SJSA1 (cell line): ENCODE measurements at regions not wholly inside any gene's neighbourhood (a gene's known extent, or its start where the extent isn't known, plus 50 kb on each side); places are given as distances from the start of the nearest gene placed in this dataset.
"Not testable (repeated sequence)": the region's sequence is repeated elsewhere in the genome, so short reads cannot be mapped to it uniquely, and the experiment has no call there.

ENCODE experiments used
- DNase-seq, 2 experiments: peaks; one replicate each; pipeline ENCODE4 v3.0.0-alpha.2; 2015 to 2020; ENCODE audit warnings: low spot score in 2 of 2, low read depth in 1 of 2
- H3K27ac ChIP-seq: fragments of 250-450 bp; sonication (Bioruptor Pico); 2 replicates; pipeline ENCODE4 v1.5.1; 2020; ENCODE audit warnings: mild to moderate bottlenecking, moderate library complexity
- H3K27me3 ChIP-seq: fragments of 250-450 bp; sonication (Bioruptor Pico); replicated peaks from 2 replicates; pipeline ENCODE4 v1.5.1; 2020; ENCODE audit warnings: mild to moderate bottlenecking, moderate library complexity
- H3K36me3 ChIP-seq: fragments of 250-450 bp; sonication (Bioruptor Pico); 2 replicates; pipeline ENCODE4 v1.5.1; 2020; ENCODE audit warnings: mild to moderate bottlenecking
- H3K4me1 ChIP-seq: fragments of 250-450 bp; sonication (Bioruptor Pico); replicated peaks from 2 replicates; pipeline ENCODE4 v1.6.1; 2021; ENCODE audit warnings: mild to moderate bottlenecking
- H3K4me3 ChIP-seq: fragments of 250-450 bp; sonication (Bioruptor Pico); 2 replicates; pipeline ENCODE4 v1.5.1; 2020; ENCODE audit warnings: mild to moderate bottlenecking
- H3K9me3 ChIP-seq: fragments of 250-450 bp; sonication (Bioruptor Pico); replicated peaks from 2 replicates; pipeline ENCODE4 v1.5.1; 2020; ENCODE audit warnings: mild to moderate bottlenecking

- Histone ChIP-seq H3K36me3 (no peaks in the 10 kb centered on the region), H3K27me3 (no peaks in the 10 kb centered on the region; the same call in 1 of the 2 replicates), H3K4me3 (no peak overlapping the region), H3K27ac (no peak overlapping the region), H3K4me1 (no peaks in the 10 kb centered on the region), H3K9me3 (0 out of 2 replicates have a peak, but pooled peaks cover 3% of the 10 kb centered on the region)
- DNase-seq, result no peak
Observed at GRCh38 chr7:3117488-3118231, 74.0 kb upstream of the CARD11 start.

DNA sequence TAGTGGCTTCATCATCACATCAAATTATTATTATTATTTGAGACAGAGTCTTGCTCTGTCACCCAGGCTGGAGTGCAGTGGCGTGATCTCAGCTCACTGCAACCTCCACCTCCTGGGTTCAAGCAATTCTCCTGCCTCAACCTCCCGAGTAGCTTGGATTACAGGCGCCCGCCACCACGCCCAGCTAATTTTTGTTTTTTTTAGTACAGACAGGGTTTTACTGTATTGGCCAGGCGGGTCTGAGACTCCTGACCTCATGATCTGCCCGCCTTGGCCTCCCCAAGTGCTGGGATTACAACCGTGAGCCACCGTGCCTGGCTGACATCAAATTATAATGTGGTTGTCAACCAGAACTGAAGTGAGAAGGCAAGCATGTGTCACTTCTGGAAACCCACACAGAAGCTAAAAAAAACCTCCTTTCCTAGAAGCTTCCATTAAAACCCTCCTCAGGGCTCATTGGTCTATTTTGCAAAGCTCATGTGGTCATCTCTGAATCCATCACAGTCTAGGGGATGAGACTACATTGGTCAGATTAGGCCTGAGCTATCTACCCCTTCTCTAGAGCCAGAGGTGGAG, 75.8 kb upstream of the CARD11 start:
- H3K4me1 ChIP-seq, H3K4me3 ChIP-seq, H3K27ac ChIP-seq, H3K27me3 ChIP-seq, H3K36me3 ChIP-seq, H3K9me3 ChIP-seq, DNase-seq: not testable (repeated sequence)

DNA sequence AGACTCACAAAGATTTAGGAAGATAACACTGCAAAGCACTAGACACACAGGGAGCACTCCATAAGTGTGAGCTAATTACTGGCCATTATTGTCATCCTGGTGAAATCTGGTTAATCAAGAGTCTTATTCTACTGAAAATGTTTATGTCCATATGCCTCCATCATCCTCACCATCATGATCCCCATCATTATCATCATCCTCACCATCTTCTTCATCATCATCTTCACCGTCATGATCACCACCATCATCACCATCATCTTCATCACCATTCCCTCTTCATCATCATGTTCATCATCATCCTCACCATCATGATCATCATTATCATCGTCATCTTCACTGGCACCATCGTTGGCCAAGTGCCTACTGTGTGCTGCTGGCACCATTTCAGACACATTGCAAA, 76.3 kb upstream of the CARD11 start:
- no peak overlapping the region for H3K27ac ChIP-seq
- no peaks in the 10 kb centered on the region for H3K27me3 ChIP-seq
- H3K36me3 ChIP-seq, result no peaks in the 10 kb centered on the region
- no peaks in the 10 kb centered on the region for H3K4me1 ChIP-seq
- H3K9me3 ChIP-seq, result 0 out of 2 replicates have a peak, but pooled peaks cover 3% of the 10 kb centered on the region
- H3K4me3 ChIP-seq, result no peak overlapping the region
- no peak for DNase-seq

GRCh38 chr7:3120513-3120912, 76.8 kb upstream of the CARD11 start:
- 0 out of 2 replicates have a peak, but pooled peaks cover 3% of the 10 kb centered on the region for H3K9me3 ChIP-seq
- H3K27ac ChIP-seq, result no peak overlapping the region
- H3K4me3 ChIP-seq, result no peak overlapping the region
- no peak for DNase-seq
- no peaks in the 10 kb centered on the region for H3K4me1 ChIP-seq
- H3K36me3 ChIP-seq, result no peaks in the 10 kb centered on the region
- H3K27me3 ChIP-seq, result no peaks in the 10 kb centered on the region

DNA sequence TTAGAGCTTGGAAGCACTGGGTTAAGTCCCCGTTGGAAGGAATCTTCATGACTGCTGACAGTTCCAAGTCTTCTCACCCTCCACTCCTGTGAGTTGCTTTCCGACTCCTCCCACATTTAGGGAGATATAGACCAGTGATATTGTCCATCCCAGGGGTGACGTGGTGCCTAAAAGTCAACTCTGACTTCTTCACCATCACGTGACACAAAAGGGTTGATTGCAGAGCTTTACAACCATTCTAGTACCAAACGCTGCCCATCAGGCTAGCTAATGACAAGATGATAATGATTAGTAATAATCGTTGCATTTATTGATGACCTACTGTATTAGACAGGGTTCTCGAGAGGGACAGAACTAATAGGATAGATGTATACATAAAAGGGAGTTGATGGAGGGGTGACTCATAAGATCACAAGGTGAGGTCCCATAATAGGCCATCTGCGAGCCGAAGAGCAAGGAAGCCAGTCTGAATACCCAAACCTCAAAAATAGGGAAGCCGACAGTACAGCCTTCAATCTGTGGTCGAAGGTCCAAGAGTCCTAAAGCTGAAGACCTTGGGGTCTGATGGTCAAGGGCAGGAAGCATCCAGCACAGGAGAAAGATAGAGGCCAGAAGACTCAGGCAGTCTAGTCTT, 85.3 kb upstream of the CARD11 start:
- Histone ChIP-seq H3K27ac (no peak overlapping the region), H3K4me3 (no peak overlapping the region), H3K27me3 (no peaks in the 10 kb centered on the region), H3K36me3 (no peaks in the 10 kb centered on the region), H3K9me3 (no peaks in the 10 kb centered on the region; the same call in 1 of the 2 replicates), H3K4me1 (no peaks in the 10 kb centered on the region)
- DNase-seq, result no peak

DNA sequence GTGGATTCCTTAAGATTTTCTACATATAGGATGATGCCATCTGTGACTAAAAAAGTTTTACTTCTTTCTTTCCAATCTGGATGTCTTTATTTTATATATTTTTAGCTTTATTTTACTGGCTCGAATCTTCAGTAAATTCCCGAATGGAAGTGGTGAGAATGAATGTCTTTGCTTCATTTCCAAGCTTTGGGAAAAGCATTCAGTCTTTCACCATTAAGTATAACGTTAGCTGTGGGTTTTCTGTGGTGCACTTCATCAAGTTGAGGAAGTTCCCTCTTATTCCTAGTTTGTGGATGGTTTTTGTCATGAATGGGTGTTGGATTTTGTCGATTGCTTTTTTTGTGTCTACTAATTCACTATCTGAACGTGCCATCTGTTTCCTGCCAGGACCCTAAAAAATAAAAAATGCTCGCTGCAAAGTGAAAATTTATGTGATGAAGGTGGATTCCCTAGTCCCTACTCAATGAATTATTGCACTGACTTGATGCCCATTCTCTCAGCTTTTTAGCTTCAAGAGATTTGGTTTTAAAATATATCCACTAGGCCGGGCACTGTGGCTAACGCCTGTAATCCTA, 90.2 kb upstream of the CARD11 start:
- DNase-seq, result no peak
- Histone ChIP-seq H3K27ac (no peak overlapping the region), H3K36me3 (no peaks in the 10 kb centered on the region), H3K4me3 (no peak overlapping the region), H3K4me1 (0 out of 2 replicates have a peak, but pooled peaks cover 5% of the 10 kb centered on the region), H3K27me3 (no peaks in the 10 kb centered on the region), H3K9me3 (no peaks in the 10 kb centered on the region; the same call in 1 of the 2 replicates)

- no peak for DNase-seq
- Histone ChIP-seq H3K27me3 (no peaks in the 10 kb centered on the region), H3K27ac (no peak overlapping the region)
Observed at GRCh38 chr7:3134745-3135144, 91.1 kb upstream of the CARD11 start.

DNA sequence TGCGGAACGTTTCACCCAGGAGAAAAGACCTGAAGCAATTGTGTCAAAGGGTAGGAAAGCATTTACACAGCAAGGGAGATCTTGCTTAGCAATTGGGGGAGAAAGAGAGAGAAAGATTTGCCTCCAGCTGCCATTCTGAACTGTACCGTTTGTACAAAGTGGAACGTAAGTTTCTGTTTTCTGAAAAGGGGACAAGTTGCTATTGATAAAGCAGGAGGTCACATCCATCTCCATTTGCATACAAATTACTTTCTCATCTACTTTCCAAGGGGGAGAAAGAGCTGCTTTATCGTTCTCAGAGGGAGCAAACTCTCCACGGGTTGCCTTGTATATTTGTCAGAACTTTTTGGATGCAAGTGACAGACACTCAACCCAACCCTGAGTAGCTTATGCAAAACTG, 92.0 kb upstream of the CARD11 start:
- no peak for DNase-seq
- Histone ChIP-seq H3K4me1 (0 out of 2 replicates have a peak, but pooled peaks cover 5% of the 10 kb centered on the region), H3K27me3 (no peaks in the 10 kb centered on the region), H3K9me3 (no peaks in the 10 kb centered on the region; the same call in 1 of the 2 replicates), H3K36me3 (no peaks in the 10 kb centered on the region), H3K4me3 (no peak overlapping the region), H3K27ac (no peak overlapping the region)

More at GRCh38 chr7:3134745-3135144, 91.1 kb upstream of the CARD11 start:
- no peaks in the 10 kb centered on the region; the same call in 1 of the 2 replicates for H3K9me3 ChIP-seq
- no peaks in the 10 kb centered on the region for H3K36me3 ChIP-seq
- H3K4me1 ChIP-seq, result 0 out of 2 replicates have a peak, but pooled peaks cover 5% of the 10 kb centered on the region
- no peak overlapping the region for H3K4me3 ChIP-seq

DNA sequence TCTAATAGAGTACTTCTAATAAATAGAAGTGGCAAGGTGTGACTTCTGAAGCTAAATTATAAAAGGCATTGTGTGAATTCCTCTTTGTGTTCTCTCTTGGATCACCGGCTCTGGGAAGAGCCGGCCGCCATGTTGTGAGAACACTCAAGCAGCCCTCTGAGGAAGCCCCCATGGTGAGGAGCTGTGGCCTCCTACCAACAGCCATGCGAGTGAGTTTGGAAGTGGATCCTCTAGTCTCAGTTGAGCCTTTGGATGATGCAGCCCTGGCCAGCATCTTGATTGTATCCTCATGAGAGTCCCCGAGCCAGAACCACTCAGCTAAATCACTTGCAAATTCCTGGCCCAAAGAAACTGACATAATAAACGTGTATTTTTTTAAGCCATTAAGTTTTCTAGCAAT, 94.5 kb upstream of the CARD11 start:
- DNase-seq, result no peak
- H3K4me3 ChIP-seq, result no peak overlapping the region
- no peaks in the 10 kb centered on the region for H3K9me3 ChIP-seq
- H3K36me3 ChIP-seq, result no peaks in the 10 kb centered on the region
- no peaks in the 10 kb centered on the region for H3K27me3 ChIP-seq
- no peak overlapping the region for H3K27ac ChIP-seq
- 0 out of 2 replicates have a peak, but pooled peaks cover 5% of the 10 kb centered on the region for H3K4me1 ChIP-seq

DNA sequence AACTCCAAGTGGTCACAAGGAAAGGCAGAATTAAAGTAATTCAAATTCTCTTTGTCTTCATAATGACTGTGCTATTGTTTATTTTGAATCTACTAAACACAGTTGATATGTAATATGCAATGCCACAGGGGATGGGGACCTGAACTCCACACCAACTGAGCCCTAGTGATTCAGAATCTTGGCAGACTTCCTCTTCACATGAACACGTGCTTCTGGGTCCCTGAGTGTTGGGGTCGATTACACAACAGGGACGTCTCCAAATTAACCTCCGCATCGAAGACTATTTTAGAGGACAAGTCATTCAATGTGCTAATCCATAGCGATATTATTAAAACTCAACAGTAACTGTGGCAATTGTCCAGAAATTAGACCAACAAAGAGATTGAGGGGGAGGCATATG, 95.3 kb upstream of the CARD11 start:
- Histone ChIP-seq H3K36me3 (no peaks in the 10 kb centered on the region), H3K27me3 (no peaks in the 10 kb centered on the region), H3K9me3 (no peaks in the 10 kb centered on the region), H3K27ac (no peak overlapping the region), H3K4me1 (0 out of 2 replicates have a peak, but pooled peaks cover 5% of the 10 kb centered on the region), H3K4me3 (no peak overlapping the region)
- no peak for DNase-seq

GRCh38 chr7:3140834-3141233, 97.2 kb upstream of the CARD11 start:
- Histone ChIP-seq H3K4me3 (no peak overlapping the region), H3K9me3 (no peaks in the 10 kb centered on the region), H3K27ac (no peak overlapping the region), H3K4me1 (no peaks in the 10 kb centered on the region), H3K27me3 (no peaks in the 10 kb centered on the region), H3K36me3 (no peaks in the 10 kb centered on the region)
- no peak for DNase-seq

- no peak for DNase-seq
- Histone ChIP-seq H3K4me1 (no peaks in the 10 kb centered on the region), H3K4me3 (no peak overlapping the region), H3K9me3 (no peaks in the 10 kb centered on the region), H3K27ac (no peak overlapping the region), H3K36me3 (no peaks in the 10 kb centered on the region), H3K27me3 (no peaks in the 10 kb centered on the region)
Observed at GRCh38 chr7:3141326-3141725, 97.7 kb upstream of the CARD11 start.

DNA sequence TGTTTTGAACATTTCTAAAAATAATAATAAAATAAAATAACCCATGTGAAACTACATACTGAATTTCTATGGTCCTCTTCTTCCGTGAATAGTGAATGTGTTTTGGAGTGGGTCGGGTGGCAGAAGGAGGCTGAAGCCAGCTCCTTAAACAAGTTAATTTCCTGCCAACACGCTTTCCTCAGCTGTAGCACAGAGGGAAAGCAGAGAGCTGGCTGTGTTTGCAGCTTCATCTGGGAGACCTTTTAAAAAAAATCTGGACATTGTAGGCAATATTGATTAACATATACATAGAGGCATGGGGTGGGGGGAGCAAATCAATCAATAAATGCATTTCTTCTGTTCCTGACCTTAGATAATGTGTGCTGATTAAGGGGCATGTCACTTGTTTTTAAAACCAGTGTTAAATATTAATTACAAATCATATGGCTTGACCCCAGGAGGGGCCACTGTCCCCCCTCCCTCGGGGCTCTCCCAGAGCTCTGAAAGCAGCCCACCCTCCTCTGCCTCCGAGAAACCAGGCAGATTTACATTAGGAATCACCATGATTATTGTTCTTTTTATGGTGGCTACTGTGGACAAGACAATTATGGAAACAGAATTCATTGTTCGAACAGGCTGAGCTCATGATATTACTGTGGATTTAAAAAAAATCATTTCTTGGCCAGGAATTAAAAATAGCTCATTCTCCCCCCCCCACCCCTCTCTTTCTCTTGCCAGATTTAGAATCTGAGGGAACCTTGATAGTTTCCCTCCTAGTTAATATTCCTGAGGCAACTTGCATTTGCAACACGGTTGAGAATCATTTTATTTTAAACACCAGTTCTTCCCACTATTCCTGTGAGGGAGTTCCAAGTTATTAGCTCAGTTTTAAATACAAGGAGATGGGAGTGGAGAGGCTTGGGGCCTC, 100.5 kb upstream of the CARD11 start:
- DNase-seq, result no peak
- H3K36me3 ChIP-seq, result no peaks in the 10 kb centered on the region

More for the DNA sequence above, 100.5 kb upstream of the CARD11 start:
- Histone ChIP-seq H3K4me1 (0 out of 2 replicates have a peak, but pooled peaks cover 3% of the 10 kb centered on the region), H3K4me3 (no peak overlapping the region), H3K27ac (no peak overlapping the region), H3K9me3 (no peaks in the 10 kb centered on the region), H3K27me3 (no peaks in the 10 kb centered on the region)
